UCSD-AML1 (cell line): ENCODE measurements at regions not wholly inside any gene's neighbourhood (a gene's known extent, or its start where the extent isn't known, plus 50 kb on each side); places are given as distances from the start of the nearest gene placed in this dataset.

ENCODE experiments used
- DNase-seq: peaks from one replicate; lab custom pipeline; 2025; ENCODE audit not compliant: unreplicated experiment; lab: John Stamatoyannopoulos, UW

DNA sequence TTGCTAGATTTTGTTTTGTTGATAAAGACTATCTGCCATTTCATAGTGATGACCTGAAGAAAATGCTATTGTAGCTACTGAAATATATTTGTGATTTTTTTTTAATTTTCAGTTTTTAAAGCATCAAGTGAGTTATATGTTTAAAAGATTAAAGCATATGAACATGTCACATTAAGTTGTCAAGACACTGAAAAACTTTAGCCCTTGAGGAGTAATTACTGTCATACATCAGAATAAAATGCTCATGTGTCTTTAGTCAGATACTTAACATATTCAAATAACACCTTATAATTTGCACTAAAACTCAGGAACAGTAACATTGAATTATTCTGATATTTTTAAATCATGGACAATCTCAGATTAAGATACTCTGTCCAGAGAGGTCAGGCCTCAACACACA, 108.1 kb upstream of the ATXN7L3B start:
- no peak for DNase-seq

DNA sequence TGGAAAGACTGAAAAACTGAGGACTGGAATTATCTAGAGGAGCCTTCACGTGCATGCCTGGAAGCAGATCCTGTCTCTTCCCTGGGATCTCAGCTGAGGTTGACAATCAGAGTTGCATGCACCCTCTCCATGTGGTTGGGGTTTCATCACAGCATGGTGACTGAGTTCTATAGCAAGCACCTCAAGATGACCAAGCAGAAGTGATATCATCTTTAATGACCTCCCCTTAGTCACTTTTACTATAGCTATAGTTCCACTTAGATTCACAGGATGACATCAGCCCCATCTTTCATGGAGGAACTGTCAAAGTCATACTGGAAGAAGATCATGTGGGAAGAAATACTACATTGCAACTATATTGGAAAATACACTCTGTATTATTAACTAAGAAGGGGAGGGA, 105.8 kb upstream of the ATXN7L3B start:
- no peak for DNase-seq

DNA sequence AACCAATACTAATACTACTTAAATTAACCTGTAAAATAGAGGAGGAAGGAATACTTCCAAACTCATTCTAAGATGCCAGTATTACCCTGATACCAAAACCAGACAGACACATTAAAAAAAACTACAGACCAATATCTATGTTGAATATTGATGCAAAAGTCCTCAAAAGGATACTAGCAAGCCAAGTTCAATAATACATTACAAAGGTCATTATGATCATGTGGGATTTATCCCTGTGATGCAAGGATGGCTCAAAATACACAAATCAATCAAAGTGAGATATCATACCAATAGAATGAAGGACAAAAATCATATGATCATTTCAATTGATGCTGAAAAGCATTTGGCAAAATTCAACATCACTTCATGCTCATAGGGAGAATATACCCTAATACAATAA, 97.2 kb upstream of the ATXN7L3B start:
- no peak for DNase-seq

DNA sequence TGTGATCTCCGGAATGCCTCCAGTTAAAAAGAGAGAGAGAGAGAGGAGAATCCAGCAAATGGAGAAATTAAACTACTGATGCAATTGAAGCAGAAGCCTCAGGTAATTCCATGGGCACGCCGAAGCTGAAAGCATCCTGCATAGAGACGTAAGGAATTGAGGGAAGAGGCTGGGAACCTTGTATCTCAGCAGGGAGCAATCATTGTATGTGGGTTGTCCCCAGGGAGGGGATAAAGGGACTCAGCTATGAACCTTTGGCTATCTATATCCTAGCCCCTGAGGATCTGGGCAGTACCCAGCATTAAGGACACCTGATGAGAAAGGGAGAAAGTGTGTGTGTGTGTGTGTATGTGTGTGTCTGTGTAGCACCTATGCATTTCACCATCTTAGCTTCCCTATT, 95.8 kb upstream of the ATXN7L3B start:
- DNase-seq = no peak

DNA sequence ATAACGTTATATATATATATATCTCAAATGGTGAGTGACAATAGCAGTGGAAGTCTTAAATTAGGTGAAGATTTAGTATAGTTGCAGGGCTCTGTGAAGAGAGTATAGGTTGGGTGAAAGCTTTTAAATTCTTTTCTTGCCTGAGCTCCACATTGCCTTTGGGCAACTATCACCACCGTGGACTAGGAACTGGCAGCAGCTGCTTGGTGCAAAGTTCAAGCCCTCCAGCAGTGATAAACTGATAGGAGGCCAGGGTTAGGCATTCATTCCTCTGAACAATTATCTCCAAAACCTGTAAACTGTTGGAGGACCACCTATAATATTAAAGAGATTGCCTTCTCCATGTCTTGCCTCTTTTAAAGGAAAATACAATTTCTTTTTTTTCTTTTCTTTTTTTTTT, 91.2 kb upstream of the ATXN7L3B start:
- no peak for DNase-seq

DNA sequence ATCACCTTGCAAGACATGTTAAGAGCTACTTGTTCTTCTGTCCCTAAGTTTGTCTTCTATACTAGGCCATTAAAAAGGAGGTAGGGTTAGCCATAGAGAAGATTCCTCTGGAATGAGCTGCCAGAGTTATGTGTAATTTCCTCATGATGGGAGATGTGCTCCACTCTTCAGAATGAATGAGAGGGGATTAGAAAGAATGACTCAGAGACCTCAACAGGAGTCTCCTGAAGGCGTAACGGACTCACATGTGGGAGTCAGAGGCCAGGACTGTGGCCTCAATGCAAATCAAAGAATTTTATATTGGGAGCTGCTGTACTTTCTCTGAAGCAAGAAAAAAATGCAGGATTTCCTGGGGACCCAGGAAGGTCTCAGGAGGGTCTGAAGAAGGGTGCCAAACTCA, 87.8 kb upstream of the ATXN7L3B start:
- no peak for DNase-seq

DNA sequence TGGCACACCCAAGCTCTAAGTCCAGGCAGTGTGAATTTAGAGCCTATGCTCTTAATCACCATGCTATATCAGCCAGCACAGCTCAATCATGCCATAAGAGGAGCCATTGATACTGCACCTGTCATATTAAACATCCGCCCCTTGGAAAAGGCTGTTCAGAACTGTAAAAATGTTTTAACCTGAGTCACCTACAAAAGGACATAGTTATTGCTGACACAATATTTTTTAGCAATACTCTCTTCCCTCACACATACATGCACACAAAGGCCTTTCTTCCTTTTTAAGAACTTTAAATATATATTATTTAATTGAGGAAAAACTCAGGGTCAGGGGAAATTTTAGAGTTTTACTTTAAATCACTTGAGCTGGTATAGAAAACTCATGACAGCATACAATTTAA, 83.5 kb upstream of the ATXN7L3B start:
- DNase-seq = no peak

DNA sequence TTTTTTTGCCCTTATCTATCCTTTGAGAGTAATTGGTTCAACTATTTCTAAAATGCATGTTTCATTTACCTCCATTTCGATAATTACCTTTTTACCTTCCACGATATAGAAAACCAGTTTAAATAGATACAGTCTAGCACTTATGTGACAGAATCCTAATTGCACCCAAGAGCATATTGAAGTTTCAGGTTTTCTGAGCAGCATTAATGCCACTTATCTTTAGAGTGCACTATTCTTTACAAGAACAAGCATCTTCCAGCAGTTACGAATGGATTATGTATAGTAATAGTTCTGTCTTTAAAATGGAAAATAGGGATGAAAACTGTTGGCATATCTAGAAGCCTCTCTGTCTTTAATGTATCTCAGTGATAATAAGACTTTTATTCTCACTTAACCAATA, 82.2 kb upstream of the ATXN7L3B start:
- no peak for DNase-seq

DNA sequence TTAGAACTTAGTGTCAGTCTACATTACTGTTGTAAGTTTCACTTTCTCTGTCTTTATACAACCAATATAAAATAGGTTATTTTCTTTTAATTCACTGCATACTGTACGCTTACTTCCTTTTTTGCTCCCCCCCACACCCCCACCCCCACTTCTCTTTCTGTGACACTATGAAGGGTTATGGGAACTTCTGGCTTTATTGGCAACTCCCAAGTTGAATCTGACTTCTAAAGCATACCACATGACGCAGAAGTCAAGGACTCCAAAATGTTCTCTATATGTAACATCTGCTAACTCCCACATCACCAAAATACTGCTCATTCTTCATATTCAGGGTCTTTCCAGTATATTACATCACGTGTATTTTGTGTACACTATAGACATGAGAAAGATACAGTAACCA, 81.2 kb upstream of the ATXN7L3B start:
- no peak for DNase-seq

DNA sequence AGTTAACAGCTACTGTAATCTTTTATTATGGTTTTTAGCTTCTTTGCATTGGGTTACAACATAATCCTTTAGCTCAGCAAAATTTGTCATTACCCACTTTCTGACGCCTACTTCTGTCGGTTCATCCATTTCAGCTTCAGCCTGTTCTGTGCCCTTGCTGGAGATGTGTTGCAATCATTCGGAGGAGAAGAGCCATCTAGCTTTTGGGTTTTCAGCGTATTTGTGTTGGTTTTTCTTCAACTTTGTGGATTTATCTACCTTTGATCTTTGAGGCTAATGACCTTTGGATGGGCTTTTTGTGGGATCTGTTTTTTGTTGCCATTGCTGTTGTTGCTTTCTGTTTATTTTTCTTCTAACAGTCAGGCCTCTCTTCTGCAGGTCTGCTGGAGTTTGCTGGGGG, 69.2 kb upstream of the ATXN7L3B start:
- no peak for DNase-seq

DNA sequence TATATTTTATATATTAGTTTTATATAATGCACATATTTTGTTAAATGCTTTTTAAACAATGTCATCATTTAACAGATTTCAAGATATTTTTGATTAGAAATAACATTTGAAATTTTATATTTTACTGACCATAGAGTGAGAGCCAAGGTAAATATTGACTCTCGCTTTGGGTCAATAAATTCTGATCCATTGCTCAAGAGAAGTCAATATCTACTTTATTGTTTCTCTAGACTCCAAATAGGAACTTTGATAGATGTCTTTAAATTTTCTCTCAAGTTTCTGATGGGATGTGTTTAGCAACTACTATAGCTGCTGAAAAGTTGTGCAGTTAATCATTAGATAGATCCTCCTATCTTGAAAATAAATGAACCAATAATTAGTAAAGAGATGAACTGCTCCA, 61.4 kb upstream of the ATXN7L3B start:
- DNase-seq = no peak

DNA sequence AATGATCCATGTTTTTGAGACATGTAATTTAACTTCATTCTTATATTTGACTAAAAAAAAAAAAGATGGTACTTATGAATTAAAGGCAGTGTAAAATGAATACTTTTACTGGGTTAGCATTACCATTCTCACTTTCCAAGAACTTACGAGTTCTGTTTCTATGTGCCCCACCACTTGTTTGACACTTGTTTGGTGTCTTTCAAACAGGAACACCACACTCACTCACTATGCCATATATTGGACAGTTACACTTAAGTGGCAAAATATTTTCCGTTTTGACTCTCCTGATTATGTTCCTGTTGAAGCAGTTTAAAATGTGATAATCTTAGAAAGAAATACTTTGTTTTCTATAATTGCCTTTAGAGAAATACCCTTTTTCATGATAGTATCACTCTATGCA, 56.6 kb upstream of the ATXN7L3B start:
- no peak for DNase-seq

DNA sequence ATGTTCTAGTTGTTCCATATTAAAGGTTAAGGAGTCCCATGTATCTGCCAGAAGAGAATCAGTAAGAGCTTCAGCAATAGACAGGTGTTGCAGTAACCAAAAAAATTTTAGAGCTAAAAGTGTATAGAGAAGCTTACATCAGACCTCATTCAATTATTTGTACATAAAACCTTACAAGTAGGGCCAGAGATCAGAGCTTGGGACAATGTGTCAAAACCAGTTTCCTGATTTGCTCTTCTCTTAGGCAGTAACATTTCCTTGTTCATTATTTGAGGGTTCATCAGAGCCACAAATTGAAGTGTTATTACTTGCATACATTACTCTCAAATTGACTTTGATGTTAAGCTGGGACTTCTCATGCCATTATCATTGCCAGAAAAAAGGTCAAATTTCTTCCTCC, 55.5 kb upstream of the ATXN7L3B start:
- DNase-seq = no peak

DNA sequence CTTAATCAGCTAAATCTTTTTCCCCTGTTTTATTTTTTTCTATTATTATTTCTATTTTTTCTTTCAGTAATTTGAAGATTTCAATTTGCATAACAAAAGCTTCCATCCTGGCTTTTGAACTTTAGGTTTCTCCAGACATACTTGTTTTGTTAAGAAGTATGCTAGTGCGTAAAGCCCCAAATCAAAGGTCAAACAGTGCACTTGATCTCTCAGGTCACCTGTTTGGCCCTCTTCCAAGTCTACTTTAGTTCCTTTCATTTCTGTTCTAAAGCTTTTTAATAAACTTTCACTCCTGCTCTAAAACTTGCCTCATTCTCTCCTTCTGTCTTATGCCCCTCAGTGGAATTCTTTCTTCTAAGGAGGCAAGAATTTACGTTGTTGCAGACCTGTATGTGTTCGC, 54.6 kb upstream of the ATXN7L3B start:
- DNase-seq = no peak
